NB4 (cell line): ENCODE measurements at regions not wholly inside any gene's neighbourhood (a gene's known extent, or its start where the extent isn't known, plus 50 kb on each side); places are given as distances from the start of the nearest gene placed in this dataset.

Experiments used
- DNase-seq: peaks from one replicate; pipeline ENCODE4 v3.0.0; 2010; ENCODE audit warnings: low read depth
- H3K4me3 ChIP-seq: one replicate; pipeline ENCODE4 v1.5.1; 2011; ENCODE audit warnings: mild to moderate bottlenecking, low read depth, low read length, moderate library complexity
- MAX ChIP-seq: IDR thresholded peaks from 2 replicates; pipeline ENCODE4 v1.6.1; 2011; ENCODE audit warnings: low read depth, low read length
- MYC ChIP-seq: IDR thresholded peaks from 2 replicates; pipeline ENCODE4 v1.6.1; 2011; ENCODE audit warnings: low read depth, low read length
- POLR2A ChIP-seq: IDR thresholded peaks from 2 replicates; pipeline ENCODE4 v1.6.1; 2011; ENCODE audit warnings: mild to moderate bottlenecking; ENCODE audit not compliant: insufficient read length; ENCODE audit errors: extremely low read depth
- TF ChIP-seq, protein P1 (sequence below): IDR thresholded peaks from one replicate; pipeline ENCODE4 v1.5.1; 2012; ENCODE audit warnings: low read depth, low read length

DNA sequence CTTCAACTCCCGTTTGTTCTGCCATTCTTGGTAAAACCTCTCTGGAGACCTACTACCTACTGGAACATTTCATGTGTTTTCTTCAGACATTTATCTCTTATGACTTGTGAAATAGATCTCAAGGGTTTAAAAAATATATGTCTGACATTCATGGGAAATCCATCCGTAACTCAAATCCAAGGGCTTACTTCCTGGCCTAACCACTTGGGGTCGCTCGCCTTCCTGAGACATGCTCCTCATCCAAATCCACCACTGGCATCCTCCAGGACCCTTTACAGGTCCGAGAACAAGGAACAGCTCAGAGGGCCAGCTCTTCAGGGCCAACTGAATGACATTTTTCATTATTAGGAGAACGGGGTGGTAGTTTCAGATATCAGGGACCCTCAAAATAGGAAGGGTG is 235.1 kb upstream of the TUT7 start:
- TF ChIP-seq, protein P1, sequence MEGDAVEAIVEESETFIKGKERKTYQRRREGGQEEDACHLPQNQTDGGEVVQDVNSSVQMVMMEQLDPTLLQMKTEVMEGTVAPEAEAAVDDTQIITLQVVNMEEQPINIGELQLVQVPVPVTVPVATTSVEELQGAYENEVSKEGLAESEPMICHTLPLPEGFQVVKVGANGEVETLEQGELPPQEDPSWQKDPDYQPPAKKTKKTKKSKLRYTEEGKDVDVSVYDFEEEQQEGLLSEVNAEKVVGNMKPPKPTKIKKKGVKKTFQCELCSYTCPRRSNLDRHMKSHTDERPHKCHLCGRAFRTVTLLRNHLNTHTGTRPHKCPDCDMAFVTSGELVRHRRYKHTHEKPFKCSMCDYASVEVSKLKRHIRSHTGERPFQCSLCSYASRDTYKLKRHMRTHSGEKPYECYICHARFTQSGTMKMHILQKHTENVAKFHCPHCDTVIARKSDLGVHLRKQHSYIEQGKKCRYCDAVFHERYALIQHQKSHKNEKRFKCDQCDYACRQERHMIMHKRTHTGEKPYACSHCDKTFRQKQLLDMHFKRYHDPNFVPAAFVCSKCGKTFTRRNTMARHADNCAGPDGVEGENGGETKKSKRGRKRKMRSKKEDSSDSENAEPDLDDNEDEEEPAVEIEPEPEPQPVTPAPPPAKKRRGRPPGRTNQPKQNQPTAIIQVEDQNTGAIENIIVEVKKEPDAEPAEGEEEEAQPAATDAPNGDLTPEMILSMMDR, result no peak
- TF ChIP-seq POLR2A (no peak), MAX (no peak), MYC (no peak)
- DNase-seq, result no peak
- H3K4me3 ChIP-seq, result no peak overlapping the region

- no peak for TF ChIP-seq MYC
- no peak for TF ChIP-seq MAX
- TF ChIP-seq, protein P1, result no peak
- no peak for TF ChIP-seq POLR2A
- DNase-seq, result no peak
- no peak overlapping the region for H3K4me3 ChIP-seq
Observed at GRCh38 chr9:86586144-86586494, 231.9 kb upstream of the TUT7 start.

DNA sequence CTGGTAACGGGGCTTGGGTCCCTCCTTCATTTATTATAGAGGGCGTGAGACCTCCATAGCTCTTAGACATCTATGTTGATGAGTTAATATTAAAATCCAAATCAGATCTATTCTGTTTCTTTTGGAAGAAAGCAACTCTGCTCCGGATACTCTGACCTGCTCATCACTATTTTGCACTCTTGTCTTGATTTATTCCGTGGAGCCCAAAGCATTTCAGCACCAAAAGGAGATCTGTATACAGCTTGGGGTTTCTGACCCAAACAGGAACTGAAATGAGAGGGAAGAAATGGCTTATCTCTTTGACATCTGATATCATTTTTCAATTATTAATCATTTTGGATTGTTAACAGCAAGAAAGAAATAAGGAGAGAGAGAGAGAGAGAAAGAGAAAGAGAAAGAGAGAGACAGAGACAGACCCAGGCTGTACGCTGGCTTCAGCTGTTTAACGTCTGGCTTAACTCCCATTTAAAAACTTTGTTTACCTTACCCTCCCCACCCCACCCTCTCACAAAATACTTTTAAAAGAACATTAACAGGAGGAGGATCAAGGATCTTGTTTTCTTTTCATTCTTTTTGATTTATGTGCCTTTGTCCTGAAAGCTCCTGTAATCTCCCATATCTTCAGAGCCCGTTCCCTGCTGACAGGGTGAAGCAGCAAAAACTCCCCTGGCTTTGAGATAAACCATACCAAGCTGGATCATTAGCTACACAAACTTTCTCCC is 231.4 kb upstream of the TUT7 start:
- DNase-seq, result no peak
- TF ChIP-seq, protein P1, result no peak
- TF ChIP-seq MYC, result no peak
- no peak overlapping the region for H3K4me3 ChIP-seq

DNA sequence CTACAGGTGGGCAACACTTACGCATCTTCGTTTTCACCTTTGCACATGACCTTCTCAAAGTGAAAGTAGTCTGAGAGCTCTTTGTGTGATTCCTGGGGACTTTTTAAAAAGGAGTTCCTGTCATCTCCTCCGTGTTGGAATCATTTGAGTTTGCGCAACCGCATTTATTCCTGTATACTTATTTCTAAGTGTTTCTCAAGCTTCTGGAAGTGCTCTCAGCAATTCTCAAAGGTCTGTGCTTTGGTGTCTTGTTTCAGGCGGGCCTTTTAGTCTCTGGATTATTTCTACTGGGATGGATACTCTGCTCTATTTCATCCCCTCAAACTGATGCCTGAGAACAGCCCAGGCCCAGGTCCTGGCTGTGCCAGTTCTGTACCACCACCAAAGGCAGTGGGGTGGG is 226.5 kb upstream of the TUT7 start:
- TF ChIP-seq MAX (no peak), POLR2A (no peak), MYC (no peak)
- TF ChIP-seq, protein P1, result no peak
- H3K4me3 ChIP-seq, result no peak overlapping the region
- no peak for DNase-seq

- TF ChIP-seq MYC (no peak), MAX (no peak), POLR2A (no peak)
- TF ChIP-seq, protein P1, result no peak
- H3K4me3 ChIP-seq, result no peak overlapping the region
- DNase-seq, result no peak
Observed at GRCh38 chr9:86578722-86579121, 224.5 kb upstream of the TUT7 start.
